ENCODE measurements at regions not wholly inside any gene's neighbourhood (a gene's known extent, or its start where the extent isn't known, plus 50 kb on each side); places are given as distances from the start of the nearest gene placed in this dataset.

GRCh38 chr5:5645198-5645597 lies 222.7 kb downstream of the ICE1 start:
- Histone ChIP-seq H2AFZ (ENCODE audit: low read length) (no peak overlapping the region), H3K4me2 (ENCODE audit: insufficient read depth, low read length) (no peak overlapping the region), H3K4me3 (ENCODE audit: insufficient read depth, low read length) (no peak overlapping the region), H3K27ac (ENCODE audit: low read depth, low read length) (no peak overlapping the region), H3K27me3 (ENCODE audit: insufficient read depth, low read length) (no peaks in the 10 kb centered on the region), H3K36me3 (ENCODE audit: insufficient read depth, low read length) (no peaks in the 10 kb centered on the region), H3K4me1 (ENCODE audit: insufficient read depth, low read length) (no peaks in the 10 kb centered on the region), H4K20me1 (ENCODE audit: insufficient read depth, low read length) (no peaks in the 10 kb centered on the region), H3K79me2 (ENCODE audit: insufficient read depth, low read length) (no peaks in the 10 kb centered on the region), H3K9me3 (ENCODE audit: low read depth, low read length) (peaks cover 5% of the 10 kb centered on the region)
- DNase-seq (ENCODE audit: insufficient read length, low spot score, missing footprints): no peak
- TF ChIP-seq CTCF (IDR thresholded peaks at IDR 0.05; ENCODE audit: extremely low read depth, low read depth, low read length): no peak

- Histone ChIP-seq H3K9me3 (ENCODE audit: low read depth, low read length) (peaks cover 5% of the 10 kb centered on the region), H3K36me3 (ENCODE audit: insufficient read depth, low read length) (no peaks in the 10 kb centered on the region), H4K20me1 (ENCODE audit: insufficient read depth, low read length) (no peaks in the 10 kb centered on the region), H2AFZ (ENCODE audit: low read length) (no peak overlapping the region), H3K4me1 (ENCODE audit: insufficient read depth, low read length) (no peaks in the 10 kb centered on the region), H3K79me2 (ENCODE audit: insufficient read depth, low read length) (no peaks in the 10 kb centered on the region), H3K27ac (ENCODE audit: low read depth, low read length) (no peak overlapping the region), H3K4me3 (ENCODE audit: insufficient read depth, low read length) (no peak overlapping the region), H3K27me3 (ENCODE audit: insufficient read depth, low read length) (no peaks in the 10 kb centered on the region), H3K4me2 (ENCODE audit: insufficient read depth, low read length) (no peak overlapping the region)
- no peak for DNase-seq (ENCODE audit: insufficient read length, low spot score, missing footprints)
- no peak for TF ChIP-seq CTCF (IDR thresholded peaks at IDR 0.05; ENCODE audit: extremely low read depth, low read depth, low read length)
These were observed 221.8 kb downstream of the ICE1 start for GRCh38 chr5:5644249-5644648.

DNA sequence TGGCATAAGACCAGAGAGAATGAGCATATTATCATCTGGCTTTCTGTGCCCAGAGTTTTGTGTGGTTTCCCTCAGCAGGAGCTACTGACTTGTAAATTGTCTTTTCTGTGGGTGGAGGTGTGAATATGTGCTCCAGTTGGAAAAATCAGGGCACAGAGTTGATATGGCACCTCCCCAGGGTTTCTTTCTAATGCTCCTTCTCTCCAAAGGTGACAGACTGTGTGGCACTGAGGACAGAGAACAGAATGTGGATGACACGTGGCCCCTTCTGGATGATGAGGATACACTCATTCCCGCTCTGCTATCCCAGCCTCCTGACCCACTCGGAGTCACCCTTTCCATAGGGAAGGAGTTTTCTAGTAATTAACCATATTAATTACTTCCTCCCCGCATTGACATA lies 221.0 kb downstream of the ICE1 start:
- peaks cover 4% of the 10 kb centered on the region for H3K9me3 ChIP-seq (ENCODE audit: low read depth, low read length)
- no peaks in the 10 kb centered on the region for H4K20me1 ChIP-seq (ENCODE audit: insufficient read depth, low read length)
- no peaks in the 10 kb centered on the region for H3K36me3 ChIP-seq (ENCODE audit: insufficient read depth, low read length)
- H3K27me3 ChIP-seq (ENCODE audit: insufficient read depth, low read length): no peaks in the 10 kb centered on the region
- no peaks in the 10 kb centered on the region for H3K79me2 ChIP-seq (ENCODE audit: insufficient read depth, low read length)
- no peak for TF ChIP-seq CTCF (IDR thresholded peaks at IDR 0.05; ENCODE audit: extremely low read depth, low read depth, low read length)
- no peak for DNase-seq (ENCODE audit: insufficient read length, low spot score, missing footprints)
- H2AFZ ChIP-seq (ENCODE audit: low read length): no peak overlapping the region
- no peak overlapping the region for H3K4me2 ChIP-seq (ENCODE audit: insufficient read depth, low read length)
- H3K4me1 ChIP-seq (ENCODE audit: insufficient read depth, low read length): no peaks in the 10 kb centered on the region
- no peak overlapping the region for H3K27ac ChIP-seq (ENCODE audit: low read depth, low read length)
- H3K4me3 ChIP-seq (ENCODE audit: insufficient read depth, low read length): no peak overlapping the region

GRCh38 chr5:5638211-5638610 lies 215.7 kb downstream of the ICE1 start:
- Histone ChIP-seq H3K27me3 (ENCODE audit: insufficient read depth, low read length) (no peaks in the 10 kb centered on the region), H3K36me3 (ENCODE audit: insufficient read depth, low read length) (no peaks in the 10 kb centered on the region), H4K20me1 (ENCODE audit: insufficient read depth, low read length) (no peaks in the 10 kb centered on the region), H3K79me2 (ENCODE audit: insufficient read depth, low read length) (no peaks in the 10 kb centered on the region), H3K4me3 (ENCODE audit: insufficient read depth, low read length) (no peak overlapping the region), H3K27ac (ENCODE audit: low read depth, low read length) (no peak overlapping the region), H3K9me3 (ENCODE audit: low read depth, low read length) (no peaks in the 10 kb centered on the region), H3K4me1 (ENCODE audit: insufficient read depth, low read length) (no peaks in the 10 kb centered on the region), H2AFZ (ENCODE audit: low read length) (no peak overlapping the region), H3K4me2 (ENCODE audit: insufficient read depth, low read length) (no peak overlapping the region)
- no peak for DNase-seq (ENCODE audit: insufficient read length, low spot score, missing footprints)
- TF ChIP-seq CTCF (IDR thresholded peaks at IDR 0.05; ENCODE audit: extremely low read depth, low read depth, low read length): no peak
